Limb (tissue), 2 donors: ENCODE measurements at regions not wholly inside any gene's neighbourhood (a gene's known extent, or its start where the extent isn't known, plus 50 kb on each side); places are given as distances from the start of the nearest gene placed in this dataset.

Experiments used
- DNase-seq, 2 donors: peaks; one replicate each; pipeline ENCODE4 v3.0.0-alpha.2; 2016; ENCODE audit errors: extremely low spot score in 2 of 2

DNA sequence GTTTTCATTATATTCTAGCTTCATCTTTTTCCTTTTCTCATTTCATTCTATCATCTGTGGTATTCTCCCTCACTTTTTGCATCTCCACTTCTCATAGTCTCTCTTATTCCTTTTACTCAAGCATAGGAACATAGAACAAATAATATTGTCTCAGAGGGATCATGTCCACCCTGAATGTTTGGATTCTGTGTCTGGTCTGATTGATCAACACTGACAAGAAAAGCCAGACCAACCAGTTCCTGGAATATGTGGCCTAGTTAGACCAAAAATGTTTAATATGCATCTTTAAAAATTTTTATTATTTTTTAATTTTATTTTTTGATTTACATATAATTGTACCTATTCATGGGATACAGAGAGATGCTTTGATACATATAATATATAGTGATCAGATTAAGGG lies 212.0 kb upstream of the ALCAM start:
- no peak for DNase-seq

GRCh38 chr3:105157067-105157765 lies 209.5 kb upstream of the ALCAM start:
- DNase-seq = no peak

- DNase-seq = no peak
These were observed 209.0 kb upstream of the ALCAM start for GRCh38 chr3:105157766-105158085.

DNA sequence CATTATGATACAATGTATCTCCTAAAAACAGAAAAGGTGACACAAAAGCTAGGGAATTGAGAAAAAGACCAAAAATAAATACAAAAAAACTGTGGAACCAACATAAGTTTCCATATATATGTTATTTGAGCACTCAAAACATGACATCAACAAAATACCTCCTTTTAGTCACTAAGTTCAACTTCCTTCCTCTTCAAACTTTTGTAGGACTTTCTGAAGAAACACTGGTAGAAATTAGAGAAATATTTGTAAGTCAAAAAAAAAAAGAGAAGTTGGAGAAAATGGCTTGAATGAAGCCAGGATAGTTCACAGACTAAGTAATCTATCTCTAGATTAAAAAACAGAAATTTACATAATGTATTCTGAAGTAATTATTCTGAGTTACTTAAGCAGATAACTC lies 208.4 kb upstream of the ALCAM start:
- no peak for DNase-seq

DNA sequence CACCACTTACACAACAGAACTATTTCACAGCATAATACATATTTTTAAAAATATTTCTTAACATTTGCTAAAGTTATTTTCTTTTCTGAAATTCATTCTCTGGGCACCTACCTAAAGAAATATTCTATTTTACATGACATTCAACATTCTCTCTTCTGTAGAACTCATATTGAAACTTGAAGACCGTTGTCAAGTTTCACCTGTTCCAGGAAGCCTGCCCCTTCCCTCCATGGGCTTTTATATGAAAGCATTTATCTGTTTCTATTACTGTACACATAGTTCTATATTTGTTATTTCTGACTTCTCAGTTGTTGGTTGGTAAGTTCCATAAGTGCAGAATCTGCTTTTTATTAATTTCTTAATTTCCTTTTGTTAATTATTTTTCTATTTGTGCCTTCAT lies 204.3 kb upstream of the ALCAM start:
- DNase-seq = no peak

- no peak for DNase-seq
These were observed 199.8 kb upstream of the ALCAM start for GRCh38 chr3:105166893-105167292.

DNA sequence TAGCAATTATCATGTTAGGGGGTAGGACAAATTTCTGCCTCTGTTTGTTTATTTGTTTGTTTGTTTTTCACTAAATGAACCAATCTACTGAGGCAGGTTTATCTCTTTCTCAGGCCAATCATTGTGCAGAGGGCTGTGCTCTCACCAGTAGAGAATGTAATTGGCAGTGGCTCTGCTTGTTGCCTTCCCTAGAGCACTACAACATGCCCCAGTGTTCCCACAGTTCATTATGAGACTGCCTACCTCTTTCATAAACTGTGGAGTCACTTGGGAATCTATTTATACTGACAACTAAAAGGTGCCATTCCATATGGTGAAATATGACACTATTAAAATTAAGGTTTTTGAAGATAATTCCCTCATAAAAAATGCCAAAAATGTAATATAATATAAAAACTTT lies 196.3 kb upstream of the ALCAM start:
- no peak for DNase-seq

DNA sequence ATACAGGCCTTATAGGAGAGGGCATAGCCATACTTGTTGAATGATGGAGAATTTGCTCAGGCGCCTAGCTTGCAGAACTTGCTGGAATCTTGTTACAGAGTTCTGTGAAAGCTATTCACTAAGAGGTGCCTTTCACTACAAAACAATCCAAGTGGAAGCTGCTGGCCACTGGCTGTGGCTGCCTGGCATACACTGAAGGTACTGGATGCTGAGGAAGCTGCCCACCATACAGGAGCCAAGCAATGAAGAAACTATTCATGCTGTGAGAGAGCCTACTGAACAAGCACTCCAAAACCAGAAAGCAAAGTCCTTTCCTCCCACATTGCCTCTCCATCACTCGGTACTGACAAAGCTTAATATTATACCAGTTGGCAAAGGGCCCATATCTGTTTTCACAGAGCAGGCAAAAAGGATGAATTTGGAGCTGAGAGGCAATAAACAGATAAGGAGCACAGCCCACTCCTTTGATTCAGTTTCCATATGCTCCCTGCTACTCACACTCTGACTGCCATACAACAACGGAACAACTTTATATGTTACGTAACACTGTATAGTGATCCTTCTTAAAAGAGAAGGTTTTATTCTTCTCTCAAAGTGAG lies 192.6 kb upstream of the ALCAM start:
- DNase-seq = peak in 1 of 2 donors; percentile 7

GRCh38 chr3:105177576-105177975 lies 189.1 kb upstream of the ALCAM start:
- peak in 1 of 2 donors; percentile 10 for DNase-seq

DNA sequence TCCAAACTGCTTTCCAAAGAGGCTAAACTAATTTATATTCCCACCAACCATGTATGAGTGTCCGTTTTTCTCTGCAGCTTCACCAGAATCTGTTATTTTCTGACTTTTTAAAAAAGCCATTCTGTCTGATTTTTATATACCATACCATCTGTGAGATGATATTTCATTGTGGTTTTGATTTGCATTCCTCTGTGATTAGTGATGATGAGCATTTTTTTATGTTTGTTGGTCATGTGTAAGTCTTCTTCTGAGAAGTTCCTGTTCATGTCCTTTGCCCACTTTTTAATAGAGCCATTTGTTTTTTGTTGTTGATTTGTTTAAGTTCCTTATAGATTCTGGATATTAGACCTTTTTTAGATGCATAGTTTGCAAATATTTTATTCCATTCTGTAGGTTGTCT lies 179.4 kb upstream of the ALCAM start:
- no peak for DNase-seq

DNA sequence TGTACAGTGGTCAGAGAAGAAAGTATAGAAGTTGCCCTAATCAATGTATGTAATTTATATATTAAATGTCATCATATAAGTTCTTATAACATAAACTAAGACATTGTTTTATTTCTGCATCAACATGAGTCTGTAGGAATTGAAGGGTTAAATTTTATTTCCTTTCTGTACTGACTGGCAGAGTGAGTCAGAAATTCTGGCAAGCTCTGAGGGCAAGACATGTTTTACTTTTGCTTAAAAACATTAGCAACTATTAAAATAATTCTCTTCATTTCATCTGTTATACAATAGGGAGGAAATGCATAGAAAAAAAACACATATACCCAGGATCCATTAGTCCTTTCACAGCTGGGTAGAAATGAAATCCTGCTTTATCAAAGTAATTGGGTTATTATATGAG lies 171.4 kb upstream of the ALCAM start:
- no peak for DNase-seq

GRCh38 chr3:105197863-105198262 lies 168.8 kb upstream of the ALCAM start:
- no peak for DNase-seq

- no peak for DNase-seq
These were observed 167.5 kb upstream of the ALCAM start for GRCh38 chr3:105199217-105199616.

DNA sequence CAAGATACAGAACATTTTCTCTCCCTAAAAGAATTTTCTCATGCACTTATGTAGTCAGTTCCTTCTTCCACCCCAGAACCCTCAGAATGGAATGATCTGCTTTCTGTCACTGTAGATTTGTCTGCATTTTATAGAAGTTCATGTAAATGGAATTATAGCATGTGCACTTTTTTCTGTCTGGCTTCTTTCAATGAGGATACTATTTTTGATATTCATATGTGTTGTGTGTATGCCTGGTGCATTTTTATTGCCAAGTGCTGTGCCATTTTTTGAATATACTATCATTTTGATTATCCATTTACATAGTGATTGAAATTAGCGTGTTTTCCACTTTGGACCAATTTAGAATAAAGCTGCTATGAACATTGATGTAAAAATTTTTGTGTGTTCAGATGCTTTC lies 156.6 kb upstream of the ALCAM start:
- DNase-seq = no peak

DNA sequence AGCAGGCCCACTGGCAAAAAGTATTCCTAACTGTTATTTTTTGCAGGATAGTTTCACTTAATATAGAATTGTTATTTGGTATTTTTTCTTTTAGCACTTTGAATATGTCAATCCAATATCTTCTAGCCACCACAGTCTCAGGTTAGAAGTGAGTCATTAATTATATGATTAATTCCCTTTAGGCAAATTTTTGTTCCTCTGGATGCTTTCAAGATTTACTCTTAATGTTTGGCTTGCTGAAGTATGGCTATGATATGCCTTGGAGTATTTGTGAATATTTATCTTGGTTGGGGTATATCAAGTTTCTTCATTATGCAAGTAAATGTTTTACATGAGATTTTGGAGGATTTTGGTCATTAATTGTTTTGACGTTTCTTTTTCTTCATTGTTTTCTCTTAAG lies 152.1 kb upstream of the ALCAM start:
- no peak for DNase-seq

DNA sequence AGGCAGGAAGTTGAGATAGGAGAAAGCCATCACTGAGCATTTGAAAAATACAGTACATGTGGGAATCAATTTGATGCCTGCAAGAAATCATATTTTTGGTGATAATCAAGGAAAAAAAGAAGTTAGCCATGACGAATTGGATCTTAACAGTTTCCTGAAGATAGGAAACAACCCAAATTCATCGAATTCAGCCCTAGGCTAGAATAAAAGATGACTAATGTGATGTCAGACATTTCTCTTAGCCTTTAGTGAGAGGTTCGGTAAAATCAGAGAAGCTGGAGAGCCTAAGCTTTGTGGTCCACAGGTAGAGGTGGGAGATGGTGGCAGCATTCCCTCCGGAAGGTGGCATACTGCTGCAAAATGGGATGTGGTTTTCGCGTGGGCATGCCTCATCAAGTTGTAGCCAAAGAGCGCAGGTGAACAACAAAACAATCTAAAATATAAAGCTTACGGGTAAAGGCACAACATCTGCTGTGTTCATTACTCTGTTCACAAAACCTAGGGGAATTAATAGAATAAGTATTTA lies 144.1 kb upstream of the ALCAM start:
- DNase-seq = no peak

DNA sequence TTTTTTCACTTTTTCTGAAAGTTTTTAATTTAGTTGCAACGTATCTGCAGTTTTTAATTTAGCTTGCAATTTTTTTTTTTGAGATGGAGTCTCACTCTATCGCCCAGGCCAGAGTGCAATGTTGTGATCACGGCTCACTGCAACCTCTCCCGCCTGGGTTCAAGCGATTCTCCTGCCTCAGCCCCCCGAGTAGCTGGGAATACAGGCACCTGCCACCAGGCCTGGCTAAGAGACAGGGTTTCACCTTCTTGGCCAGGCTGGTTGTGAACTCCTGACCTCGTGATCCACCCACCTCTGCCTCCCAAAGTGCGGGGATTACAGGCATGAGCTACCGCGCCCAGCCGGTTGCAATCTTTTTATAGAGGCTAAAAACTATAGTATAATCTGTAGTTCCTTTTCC lies 142.9 kb upstream of the ALCAM start:
- DNase-seq = no peak

DNA sequence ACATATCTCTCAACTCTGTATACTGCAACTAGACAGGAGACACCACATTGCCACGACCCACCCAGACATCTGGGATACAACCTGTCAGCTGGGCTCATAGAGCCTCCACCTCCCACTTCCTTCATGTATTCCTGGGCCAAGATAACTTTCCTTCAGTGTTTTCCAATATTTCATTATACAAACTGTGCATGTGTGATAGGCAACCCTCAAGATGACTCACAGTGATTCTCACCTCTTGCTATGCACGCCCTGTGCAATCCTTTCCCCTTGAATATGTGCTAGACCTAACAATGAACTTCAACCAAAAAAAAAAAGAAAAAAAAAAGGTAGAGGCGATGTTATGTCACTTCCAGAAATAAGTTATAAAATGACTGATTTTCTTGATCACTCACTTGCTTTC lies 138.0 kb upstream of the ALCAM start:
- no peak for DNase-seq

- peak in 1 of 2 donors; percentile 36 for DNase-seq
These were observed 134.2 kb upstream of the ALCAM start for GRCh38 chr3:105232553-105232952.

DNA sequence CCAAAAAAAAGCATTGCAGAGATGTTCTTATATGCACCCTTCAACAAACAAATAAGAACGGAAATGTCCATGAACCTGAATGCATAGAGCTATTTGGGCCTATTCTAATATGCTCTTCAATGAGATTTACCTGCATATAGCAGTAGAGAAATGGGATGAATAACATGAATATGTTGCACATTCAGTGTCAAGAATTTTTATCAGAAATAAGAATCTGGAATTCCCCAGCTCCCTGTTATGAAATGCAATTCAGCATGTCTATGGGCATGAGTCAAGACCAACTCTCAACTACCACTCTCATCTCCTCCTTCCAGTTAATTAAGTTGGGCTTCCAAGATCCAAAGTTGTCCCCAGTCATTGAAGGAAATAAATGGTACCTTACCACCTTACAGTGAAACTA lies 133.7 kb upstream of the ALCAM start:
- no peak for DNase-seq

GRCh38 chr3:105235221-105235620 lies 131.5 kb upstream of the ALCAM start:
- no peak for DNase-seq

GRCh38 chr3:105235785-105236184 lies 130.9 kb upstream of the ALCAM start:
- DNase-seq = no peak

DNA sequence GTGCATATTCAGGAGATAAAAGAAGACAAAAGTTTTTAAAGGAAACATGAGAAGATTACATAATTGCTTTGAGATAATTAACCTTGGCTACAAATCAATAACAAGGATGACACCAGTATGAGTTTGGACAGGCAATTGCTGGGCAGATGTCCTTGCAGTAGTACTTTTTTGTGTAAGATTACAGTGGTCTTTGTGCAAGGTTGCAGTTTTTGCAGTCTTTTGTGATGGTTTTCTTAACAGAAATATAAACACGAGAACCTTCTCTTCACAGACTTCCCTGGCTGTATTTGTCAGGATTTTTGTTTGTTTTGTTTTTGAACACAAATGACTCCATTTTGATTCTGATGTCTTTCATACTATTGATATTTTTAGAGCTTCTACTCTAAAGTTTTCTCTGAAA lies 128.3 kb upstream of the ALCAM start:
- no peak for DNase-seq

GRCh38 chr3:105243076-105243475 lies 123.6 kb upstream of the ALCAM start:
- DNase-seq = no peak
